Neural crest cell (in vitro differentiated cells): ENCODE measurements at regions not wholly inside any gene's neighbourhood (a gene's known extent, or its start where the extent isn't known, plus 50 kb on each side); places are given as distances from the start of the nearest gene placed in this dataset.

Experiments used
- DNase-seq: peaks from one replicate; pipeline ENCODE4 v3.0.0; 2021; ENCODE audit warnings: low read depth, mixed read lengths, low spot score
- H3K27ac Mint-ChIP-seq: one replicate; pipeline ENCODE4 v1.8.0; 2021; ENCODE audit warnings: mild to moderate bottlenecking, mixed read lengths; ENCODE audit not compliant: unreplicated experiment
- H3K27me3 Mint-ChIP-seq: 2 replicates; pipeline ENCODE4 v1.8.0; 2021; ENCODE audit warnings: low read depth, mild to moderate bottlenecking, mixed read lengths
- H3K36me3 Mint-ChIP-seq: 2 replicates; pipeline ENCODE4 v1.8.0; 2021; ENCODE audit warnings: low read depth, mild to moderate bottlenecking, mixed read lengths
- H3K4me1 Mint-ChIP-seq: 2 replicates; pipeline ENCODE4 v1.8.0; 2021; ENCODE audit warnings: mixed read lengths
- H3K4me3 Mint-ChIP-seq: one replicate; pipeline ENCODE4 v1.8.0; 2021; ENCODE audit warnings: mild to moderate bottlenecking, mixed read lengths
- H3K9me3 Mint-ChIP-seq: 2 replicates; pipeline ENCODE4 v1.8.0; 2021; ENCODE audit warnings: mixed read lengths
- TF ChIP-seq, protein P1 (sequence below): fragments of 200-600 bp; sonication (generic); conservative IDR thresholded peaks from 2 replicates; pipeline ENCODE4 v1.5.0; 2021; ENCODE audit warnings: antibody characterized with exemption, mild to moderate bottlenecking

DNA sequence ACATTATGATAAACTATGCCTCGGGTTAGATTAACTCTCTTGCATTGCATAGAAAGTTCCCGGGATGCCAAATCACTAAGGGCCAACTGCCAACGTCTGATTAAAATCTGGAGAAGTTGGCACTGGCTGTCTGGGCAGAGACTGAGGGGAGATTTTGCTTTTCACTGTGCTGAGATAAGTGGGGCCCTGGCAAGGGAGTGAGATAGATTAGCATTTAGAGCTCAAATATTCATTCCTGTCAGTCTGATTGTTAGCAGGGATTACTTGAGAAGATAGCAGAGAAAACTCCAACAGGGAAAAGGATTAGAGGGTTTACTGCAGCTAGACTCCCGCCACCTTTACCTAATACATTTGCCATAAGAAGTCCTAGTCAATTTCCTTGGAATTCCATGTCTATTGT, 714.1 kb upstream of the CHRM3 start:
- H3K27ac Mint-ChIP-seq, result no peak overlapping the region
- TF ChIP-seq, protein P1, sequence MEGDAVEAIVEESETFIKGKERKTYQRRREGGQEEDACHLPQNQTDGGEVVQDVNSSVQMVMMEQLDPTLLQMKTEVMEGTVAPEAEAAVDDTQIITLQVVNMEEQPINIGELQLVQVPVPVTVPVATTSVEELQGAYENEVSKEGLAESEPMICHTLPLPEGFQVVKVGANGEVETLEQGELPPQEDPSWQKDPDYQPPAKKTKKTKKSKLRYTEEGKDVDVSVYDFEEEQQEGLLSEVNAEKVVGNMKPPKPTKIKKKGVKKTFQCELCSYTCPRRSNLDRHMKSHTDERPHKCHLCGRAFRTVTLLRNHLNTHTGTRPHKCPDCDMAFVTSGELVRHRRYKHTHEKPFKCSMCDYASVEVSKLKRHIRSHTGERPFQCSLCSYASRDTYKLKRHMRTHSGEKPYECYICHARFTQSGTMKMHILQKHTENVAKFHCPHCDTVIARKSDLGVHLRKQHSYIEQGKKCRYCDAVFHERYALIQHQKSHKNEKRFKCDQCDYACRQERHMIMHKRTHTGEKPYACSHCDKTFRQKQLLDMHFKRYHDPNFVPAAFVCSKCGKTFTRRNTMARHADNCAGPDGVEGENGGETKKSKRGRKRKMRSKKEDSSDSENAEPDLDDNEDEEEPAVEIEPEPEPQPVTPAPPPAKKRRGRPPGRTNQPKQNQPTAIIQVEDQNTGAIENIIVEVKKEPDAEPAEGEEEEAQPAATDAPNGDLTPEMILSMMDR, result no peak
- DNase-seq, result no peak
- H3K4me3 Mint-ChIP-seq, result no peak overlapping the region
- H3K4me1 Mint-ChIP-seq, result peaks cover 5% of the 10 kb centered on the region
- no peaks in the 10 kb centered on the region for H3K27me3 Mint-ChIP-seq
- no peaks in the 10 kb centered on the region for H3K9me3 Mint-ChIP-seq
- no peaks in the 10 kb centered on the region for H3K36me3 Mint-ChIP-seq

DNA sequence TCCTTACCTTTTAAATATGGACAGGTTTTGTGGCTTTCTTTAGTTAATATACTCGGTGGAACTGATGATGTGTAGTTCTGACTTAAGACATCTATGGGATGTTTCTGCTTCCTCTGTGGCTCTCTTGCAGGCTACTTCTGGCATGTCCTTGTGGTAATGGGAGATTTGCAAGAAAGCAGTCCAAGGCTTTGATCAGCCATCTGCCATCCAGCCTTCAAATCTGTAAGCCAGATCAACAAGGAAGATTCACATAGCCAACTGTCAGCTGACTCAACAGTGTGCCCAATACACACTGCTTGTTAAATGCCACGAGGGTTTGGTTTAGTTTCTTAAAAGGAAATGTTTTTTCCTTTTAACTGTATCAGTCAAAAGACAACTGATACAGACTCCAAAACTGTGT, 722.2 kb upstream of the CHRM3 start:
- Mint-ChIP-seq H3K36me3 (no peaks in the 10 kb centered on the region), H3K4me3 (no peak overlapping the region), H3K27ac (no peak overlapping the region), H3K9me3 (no peaks in the 10 kb centered on the region), H3K27me3 (no peaks in the 10 kb centered on the region), H3K4me1 (no peaks in the 10 kb centered on the region)
- no peak for DNase-seq
- TF ChIP-seq, protein P1, result no peak

DNA sequence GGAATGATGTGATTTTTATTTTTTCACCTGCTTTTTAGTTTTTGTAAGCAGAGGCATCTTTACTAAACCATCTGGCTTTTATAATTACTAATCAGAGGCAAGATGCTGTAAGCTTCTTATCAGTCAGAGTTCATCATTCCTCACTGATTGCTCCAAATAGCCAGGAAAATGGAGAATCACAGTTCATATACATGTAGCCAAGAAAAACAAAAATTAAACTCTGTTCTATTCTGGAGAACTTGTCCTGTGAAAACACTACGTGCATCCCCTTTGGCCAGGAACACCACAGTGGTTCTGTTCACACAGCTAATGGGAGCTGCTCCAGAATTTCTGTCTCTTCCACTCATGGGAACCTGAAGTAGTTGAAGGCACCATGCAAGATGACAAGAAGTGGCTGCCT, 725.5 kb upstream of the CHRM3 start:
- no peaks in the 10 kb centered on the region for H3K36me3 Mint-ChIP-seq
- H3K9me3 Mint-ChIP-seq, result no peaks in the 10 kb centered on the region
- TF ChIP-seq, protein P1, result no peak
- no peaks in the 10 kb centered on the region for H3K4me1 Mint-ChIP-seq
- no peak for DNase-seq
- no peak overlapping the region for H3K4me3 Mint-ChIP-seq
- no peaks in the 10 kb centered on the region for H3K27me3 Mint-ChIP-seq
- H3K27ac Mint-ChIP-seq, result no peak overlapping the region

DNA sequence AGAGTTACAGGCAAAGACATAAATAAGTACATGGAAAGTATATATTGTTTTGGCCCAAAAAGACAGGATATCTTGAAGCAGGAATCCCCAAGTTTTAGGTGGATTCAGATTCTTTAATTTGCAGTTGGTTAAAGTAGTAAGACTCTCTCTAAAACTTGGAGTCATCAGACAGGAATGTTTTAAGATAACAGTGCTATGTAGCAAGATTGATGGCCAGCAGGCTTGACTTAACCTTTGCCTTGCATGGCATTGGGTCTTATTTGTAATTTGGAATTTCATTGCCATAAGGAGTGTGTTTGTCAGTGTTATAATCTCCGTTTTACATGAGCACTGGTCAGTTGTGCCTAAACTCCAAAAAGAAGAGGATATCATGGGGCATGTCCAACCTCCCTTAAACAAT, 727.6 kb upstream of the CHRM3 start:
- H3K36me3 Mint-ChIP-seq, result no peaks in the 10 kb centered on the region
- DNase-seq, result no peak
- H3K4me1 Mint-ChIP-seq, result no peaks in the 10 kb centered on the region
- H3K9me3 Mint-ChIP-seq, result no peaks in the 10 kb centered on the region
- H3K4me3 Mint-ChIP-seq, result no peak overlapping the region
- H3K27ac Mint-ChIP-seq, result no peak overlapping the region
- TF ChIP-seq, protein P1, result no peak
- no peaks in the 10 kb centered on the region for H3K27me3 Mint-ChIP-seq

DNA sequence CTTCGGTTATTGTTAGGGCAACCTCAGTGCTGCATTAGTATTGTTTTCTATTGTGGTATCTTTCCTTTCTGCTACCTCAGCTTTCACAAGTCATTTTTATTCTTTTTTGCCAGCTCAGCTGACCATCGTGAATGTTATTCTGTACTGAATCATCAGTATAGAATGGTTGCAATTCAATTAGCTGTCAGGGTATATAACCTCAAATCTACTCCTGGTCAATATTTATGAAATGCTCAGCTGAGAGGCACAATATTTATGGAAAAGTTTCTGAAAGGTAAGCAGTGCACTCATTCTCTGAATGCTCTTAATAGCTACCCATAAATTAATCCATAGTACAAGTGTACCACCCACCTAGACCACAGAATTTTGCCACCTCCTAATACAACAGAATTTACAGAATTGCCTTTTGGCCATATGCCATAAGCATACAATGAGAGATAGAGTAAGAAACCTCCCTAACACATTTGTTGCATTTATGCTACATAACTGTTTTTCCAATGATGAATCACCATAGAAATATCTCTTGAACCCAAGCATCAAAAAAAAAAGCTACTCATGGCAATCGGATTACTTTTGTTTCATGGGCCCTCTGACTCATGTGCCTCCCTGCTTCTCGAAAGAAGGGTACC, 732.6 kb upstream of the CHRM3 start:
- Mint-ChIP-seq H3K36me3 (no peaks in the 10 kb centered on the region), H3K4me1 (no peaks in the 10 kb centered on the region), H3K9me3 (no peaks in the 10 kb centered on the region), H3K4me3 (no peak overlapping the region), H3K27ac (no peak overlapping the region), H3K27me3 (no peaks in the 10 kb centered on the region)
- DNase-seq, result no peak
- TF ChIP-seq, protein P1, result no peak
